WTC11 (cell line): ENCODE measurements at regions not wholly inside any gene's neighbourhood (a gene's known extent, or its start where the extent isn't known, plus 50 kb on each side); places are given as distances from the start of the nearest gene placed in this dataset.

ENCODE experiments used
- ATAC-seq: fragments of 200-7000 bp; cut with Tn5 transposase; 2 replicates; pipeline ENCODE4 v1.10.0; 2021; ENCODE audit warnings: mild to moderate bottlenecking, moderate library complexity
- CTCF ChIA-PET: fragments of 300-600 bp; sonication (Branson Sonifier 250); formaldehyde crosslinking; loops from one replicate; lab custom pipeline; 2021; ENCODE audit warnings: antibody characterized with exemption; lab: Charles Lee
- POLR2A ChIA-PET: fragments of 350-600 bp; sonication (Branson Sonifier 250); formaldehyde crosslinking; loops from one replicate; lab custom pipeline; 2021; ENCODE audit warnings: antibody characterized with exemption; lab: Charles Lee
- DNase-seq: peaks from one replicate; pipeline ENCODE4 v3.0.0; 2021; ENCODE audit warnings: low spot score
- H3K27ac Mint-ChIP-seq: 2 replicates; pipeline ENCODE4 v1.8.0; 2021; ENCODE audit warnings: mixed read lengths
- H3K27me3 Mint-ChIP-seq: 2 replicates; pipeline ENCODE4 v1.8.0; 2021; ENCODE audit warnings: low read depth, mild to moderate bottlenecking, moderate library complexity, mixed read lengths
- H3K36me3 Mint-ChIP-seq: 2 replicates; pipeline ENCODE4 v1.8.0; 2021; ENCODE audit warnings: mixed read lengths
- H3K4me1 Mint-ChIP-seq: 2 replicates; pipeline ENCODE4 v1.8.0; 2022; ENCODE audit warnings: mixed read lengths
- H3K4me3 Mint-ChIP-seq: 2 replicates; pipeline ENCODE4 v1.8.0; 2021; ENCODE audit warnings: mild to moderate bottlenecking, moderate library complexity, mixed read lengths
- H3K9me3 Mint-ChIP-seq: 2 replicates; pipeline ENCODE4 v1.8.0; 2021; ENCODE audit warnings: mixed read lengths
- E2F1 ChIP-seq: sonication (generic); formaldehyde crosslinking; IDR thresholded peaks from 2 replicates; pipeline ENCODE4 v1.8.0; 2022; ENCODE audit warnings: mild to moderate bottlenecking, missing genetic modification reagents
- E2F4 ChIP-seq: sonication (generic); formaldehyde crosslinking; IDR thresholded peaks from 2 replicates; pipeline ENCODE4 v1.8.1; 2022; ENCODE audit warnings: low read depth, mild to moderate bottlenecking, moderate library complexity, missing genetic modification reagents, borderline replicate concordance
- EMX1 ChIP-seq: fragments of 250-450 bp; sonication (Bioruptor Pico); IDR thresholded peaks from 2 replicates; pipeline ENCODE4 v1.8.0; 2021; ENCODE audit warnings: mild to moderate bottlenecking
- ERG ChIP-seq: fragments of 250-450 bp; sonication (Bioruptor Pico); IDR thresholded peaks from 2 replicates; pipeline ENCODE4 v1.8.0; 2021; ENCODE audit warnings: mild to moderate bottlenecking
- FOXJ3 ChIP-seq: sonication (generic); formaldehyde crosslinking; IDR thresholded peaks from 2 replicates; pipeline ENCODE4 v1.9.0; 2021; ENCODE audit warnings: missing genetic modification reagents, mild to moderate bottlenecking, borderline replicate concordance
- HMGA2 ChIP-seq: fragments of 250-450 bp; sonication (Bioruptor Pico); IDR thresholded peaks from 2 replicates; pipeline ENCODE4 v1.4.0; 2021; ENCODE audit warnings: mild to moderate bottlenecking, moderate library complexity
- IRF1 ChIP-seq: sonication (generic); formaldehyde crosslinking; IDR thresholded peaks from 2 replicates; pipeline ENCODE4 v1.8.0; 2023; ENCODE audit warnings: missing genetic modification reagents
- JUN ChIP-seq: sonication (generic); formaldehyde crosslinking; IDR thresholded peaks from 2 replicates; pipeline ENCODE4 v1.8.0; 2023; ENCODE audit warnings: mild to moderate bottlenecking, missing genetic modification reagents
- KAT7 ChIP-seq: sonication (generic); formaldehyde crosslinking; IDR thresholded peaks from 2 replicates; pipeline ENCODE4 v1.8.1; 2023; ENCODE audit warnings: missing genetic modification reagents, mild to moderate bottlenecking, borderline replicate concordance
- NR1H2 ChIP-seq: sonication (generic); formaldehyde crosslinking; IDR thresholded peaks from 2 replicates; pipeline ENCODE4 v1.9.0; 2021; ENCODE audit warnings: mild to moderate bottlenecking, moderate library complexity, missing genetic modification reagents
- NR2C2 ChIP-seq: sonication (generic); formaldehyde crosslinking; IDR thresholded peaks from 2 replicates; pipeline ENCODE4 v1.8.0; 2022; ENCODE audit warnings: mild to moderate bottlenecking, missing genetic modification reagents
- SMAD3 ChIP-seq: sonication (generic); formaldehyde crosslinking; IDR thresholded peaks from 2 replicates; pipeline ENCODE4 v1.8.0; 2022; ENCODE audit warnings: missing genetic modification reagents, mild to moderate bottlenecking, borderline replicate concordance
- SMAD4 ChIP-seq: sonication (generic); formaldehyde crosslinking; IDR thresholded peaks from 2 replicates; pipeline ENCODE4 v1.8.0; 2022; ENCODE audit warnings: mild to moderate bottlenecking, missing genetic modification reagents
- STAT6 ChIP-seq: sonication (generic); formaldehyde crosslinking; conservative IDR thresholded peaks from 2 replicates; pipeline ENCODE4 v1.8.1; 2023; ENCODE audit warnings: mild to moderate bottlenecking, low read depth, missing genetic modification reagents, moderate library complexity
- TEAD1 ChIP-seq: sonication (generic); formaldehyde crosslinking; IDR thresholded peaks from 2 replicates; pipeline ENCODE4 v1.8.0; 2022; ENCODE audit warnings: mild to moderate bottlenecking, missing genetic modification reagents
- TEAD4 ChIP-seq: sonication (generic); formaldehyde crosslinking; IDR thresholded peaks from 2 replicates; pipeline ENCODE4 v1.8.0; 2022; ENCODE audit warnings: mild to moderate bottlenecking, missing genetic modification reagents
- USF1 ChIP-seq: sonication (generic); formaldehyde crosslinking; IDR thresholded peaks from 2 replicates; pipeline ENCODE4 v1.8.0; 2022; ENCODE audit warnings: mild to moderate bottlenecking, missing genetic modification reagents
- ZNF138 ChIP-seq: sonication (generic); formaldehyde crosslinking; conservative IDR thresholded peaks from 2 replicates; pipeline ENCODE4 v1.8.1; 2022; ENCODE audit warnings: mild to moderate bottlenecking, moderate library complexity, missing genetic modification reagents
- ZNF232 ChIP-seq: sonication (generic); formaldehyde crosslinking; IDR thresholded peaks from 2 replicates; pipeline ENCODE4 v1.8.0; 2022; ENCODE audit warnings: mild to moderate bottlenecking, missing genetic modification reagents
- ZNF317 ChIP-seq: sonication (generic); formaldehyde crosslinking; IDR thresholded peaks from 2 replicates; pipeline ENCODE4 v1.8.1; 2023; ENCODE audit warnings: low read depth, mild to moderate bottlenecking, moderate library complexity, missing genetic modification reagents, borderline replicate concordance
- ZNF396 ChIP-seq: fragments of 250-450 bp; sonication (Bioruptor Pico); IDR thresholded peaks from 2 replicates; pipeline ENCODE4 v1.8.0; 2021; ENCODE audit warnings: mild to moderate bottlenecking, moderate library complexity, borderline replicate concordance
- ZNF416 ChIP-seq: fragments of 250-450 bp; sonication (Bioruptor Pico); IDR thresholded peaks from 2 replicates; pipeline ENCODE4 v1.9.0; 2021; ENCODE audit warnings: mild to moderate bottlenecking, inconsistent platforms
- ZNF423 ChIP-seq: fragments of 250-450 bp; sonication (Bioruptor Pico); IDR thresholded peaks from 2 replicates; pipeline ENCODE4 v2.1.2; 2022; ENCODE audit warnings: mild to moderate bottlenecking, moderate library complexity
- ZNF512 ChIP-seq: sonication (generic); formaldehyde crosslinking; IDR thresholded peaks from 2 replicates; pipeline ENCODE4 v1.8.1; 2022; ENCODE audit warnings: missing genetic modification reagents, borderline replicate concordance

- ATAC-seq = no peak
- no peak overlapping the region for H3K4me3 Mint-ChIP-seq
- POLR2A ChIA-PET = no interaction called here
Measured at GRCh38 chr6:167690931-167691330, 135.8 kb upstream of the AFDN start.

GRCh38 chr6:167691533-167692312, 135.0 kb upstream of the AFDN start:
- peaks cover 2% of the 10 kb centered on the region; the same call in 1 of the 2 replicates for H3K27me3 Mint-ChIP-seq
- no peak for TF ChIP-seq ZNF423 (CRISPR knock-in tag)
- TF ChIP-seq NR2C2 = no peak
- TF ChIP-seq TEAD4 (CRISPR knock-in tag) = no peak
- TF ChIP-seq KAT7 (CRISPR knock-in tag) = no peak
- no peak for TF ChIP-seq STAT6 (CRISPR knock-in tag)
- TF ChIP-seq SMAD3 (CRISPR knock-in tag) = no peak
- TF ChIP-seq E2F1 (CRISPR knock-in tag) = no peak
- TF ChIP-seq SMAD4 (CRISPR knock-in tag) = no peak
- TF ChIP-seq JUN (CRISPR knock-in tag) = no peak
- TF ChIP-seq ZNF317 (CRISPR knock-in tag) = no peak

More at GRCh38 chr6:167690931-167691330, 135.8 kb upstream of the AFDN start:
- Mint-ChIP-seq H3K27ac (no peak overlapping the region), H3K9me3 (peaks cover 19% of the 10 kb centered on the region), H3K4me1 (peaks cover 27% of the 10 kb centered on the region), H3K27me3 (peaks cover 2% of the 10 kb centered on the region; the same call in 1 of the 2 replicates), H3K36me3 (peaks cover 2% of the 10 kb centered on the region; the same call in 1 of the 2 replicates)
- TF ChIP-seq NR1H2 (CRISPR knock-in tag) = no peak
- TF ChIP-seq USF1 (CRISPR knock-in tag) = no peak
- no peak for TF ChIP-seq EMX1 (CRISPR knock-in tag)
- TF ChIP-seq SMAD3 (CRISPR knock-in tag) = no peak
- TF ChIP-seq TEAD4 (CRISPR knock-in tag) = no peak
- no peak for TF ChIP-seq ZNF138 (CRISPR knock-in tag)
- no peak for TF ChIP-seq HMGA2 (CRISPR knock-in tag)
- TF ChIP-seq TEAD1 (CRISPR knock-in tag) = no peak
- TF ChIP-seq ZNF512 (CRISPR knock-in tag) = no peak
- TF ChIP-seq ZNF396 (CRISPR knock-in tag) = no peak
- TF ChIP-seq ERG = no peak
- TF ChIP-seq FOXJ3 (CRISPR knock-in tag) = no peak
- TF ChIP-seq IRF1 (CRISPR knock-in tag) = no peak
- TF ChIP-seq ZNF232 = no peak
- no peak for TF ChIP-seq E2F4 (CRISPR knock-in tag)
- TF ChIP-seq ZNF416 (CRISPR knock-in tag) = no peak
- DNase-seq = no peak
- CTCF ChIA-PET = no interaction called here

More at GRCh38 chr6:167691533-167692312, 135.0 kb upstream of the AFDN start:
- Mint-ChIP-seq H3K36me3 (peaks cover 2% of the 10 kb centered on the region; the same call in 1 of the 2 replicates), H3K4me1 (peaks cover 31% of the 10 kb centered on the region), H3K9me3 (peaks cover 15% of the 10 kb centered on the region), H3K4me3 (no peak overlapping the region; the same call in 1 of the 2 replicates), H3K27ac (0 out of 2 replicates have a peak overlapping the region, but pooled peaks have one; percentile 57)
- ATAC-seq = peak; percentile 49; the same call in 1 of the 2 replicates
- CTCF ChIA-PET = no interaction called here
- no peak for DNase-seq
- POLR2A ChIA-PET = no interaction called here
